ENCODE measurements at regions not wholly inside any gene's neighbourhood (a gene's known extent, or its start where the extent isn't known, plus 50 kb on each side); places are given as distances from the start of the nearest gene placed in this dataset.

DNA sequence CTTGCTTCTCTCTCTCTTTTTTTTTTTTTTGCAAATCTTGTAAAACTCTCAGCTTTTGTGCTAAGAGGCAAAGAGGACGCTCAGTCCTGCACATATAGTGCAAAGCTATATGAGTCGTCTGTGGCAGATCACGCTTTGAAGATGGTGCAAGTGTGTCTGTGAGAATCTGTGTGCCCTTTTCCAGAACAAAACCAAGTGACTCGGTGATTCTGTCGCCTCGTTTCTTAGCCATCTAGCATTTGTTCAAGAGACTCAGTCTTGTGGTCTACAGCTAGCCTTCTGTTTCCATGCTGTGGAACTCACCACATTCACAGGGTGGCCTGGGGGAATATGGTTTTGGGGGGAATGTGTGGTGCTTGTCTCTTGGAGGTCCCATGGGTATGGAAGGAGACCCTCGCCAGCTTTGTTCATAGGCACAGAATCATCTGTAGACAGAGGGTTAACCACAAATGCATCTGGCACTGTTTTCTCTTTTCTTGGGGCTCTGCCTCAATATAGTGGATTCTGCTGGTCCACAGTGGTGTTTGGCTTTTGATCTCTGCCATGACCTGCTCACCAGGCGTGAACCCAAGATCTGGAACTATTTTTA is 82.1 kb downstream of the C9orf152 start:
- DNase-seq: no peak
- Histone ChIP-seq H3K9me3 (no peaks in the 10 kb centered on the region), H3K4me1 (peaks cover 60% of the 10 kb centered on the region), H3K27ac (peak overlapping the region; percentile 74), H3K4me3 (peak overlapping the region; percentile 28), H3K27me3 (no peaks in the 10 kb centered on the region), H3K36me3 (no peaks in the 10 kb centered on the region)
- TF ChIP-seq, protein P1, sequence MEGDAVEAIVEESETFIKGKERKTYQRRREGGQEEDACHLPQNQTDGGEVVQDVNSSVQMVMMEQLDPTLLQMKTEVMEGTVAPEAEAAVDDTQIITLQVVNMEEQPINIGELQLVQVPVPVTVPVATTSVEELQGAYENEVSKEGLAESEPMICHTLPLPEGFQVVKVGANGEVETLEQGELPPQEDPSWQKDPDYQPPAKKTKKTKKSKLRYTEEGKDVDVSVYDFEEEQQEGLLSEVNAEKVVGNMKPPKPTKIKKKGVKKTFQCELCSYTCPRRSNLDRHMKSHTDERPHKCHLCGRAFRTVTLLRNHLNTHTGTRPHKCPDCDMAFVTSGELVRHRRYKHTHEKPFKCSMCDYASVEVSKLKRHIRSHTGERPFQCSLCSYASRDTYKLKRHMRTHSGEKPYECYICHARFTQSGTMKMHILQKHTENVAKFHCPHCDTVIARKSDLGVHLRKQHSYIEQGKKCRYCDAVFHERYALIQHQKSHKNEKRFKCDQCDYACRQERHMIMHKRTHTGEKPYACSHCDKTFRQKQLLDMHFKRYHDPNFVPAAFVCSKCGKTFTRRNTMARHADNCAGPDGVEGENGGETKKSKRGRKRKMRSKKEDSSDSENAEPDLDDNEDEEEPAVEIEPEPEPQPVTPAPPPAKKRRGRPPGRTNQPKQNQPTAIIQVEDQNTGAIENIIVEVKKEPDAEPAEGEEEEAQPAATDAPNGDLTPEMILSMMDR (IDR thresholded peaks at IDR 0.05): no peak
- intact Hi-C loops (cut with DNase I): no loop called here
- ATAC-seq: no peak

DNA sequence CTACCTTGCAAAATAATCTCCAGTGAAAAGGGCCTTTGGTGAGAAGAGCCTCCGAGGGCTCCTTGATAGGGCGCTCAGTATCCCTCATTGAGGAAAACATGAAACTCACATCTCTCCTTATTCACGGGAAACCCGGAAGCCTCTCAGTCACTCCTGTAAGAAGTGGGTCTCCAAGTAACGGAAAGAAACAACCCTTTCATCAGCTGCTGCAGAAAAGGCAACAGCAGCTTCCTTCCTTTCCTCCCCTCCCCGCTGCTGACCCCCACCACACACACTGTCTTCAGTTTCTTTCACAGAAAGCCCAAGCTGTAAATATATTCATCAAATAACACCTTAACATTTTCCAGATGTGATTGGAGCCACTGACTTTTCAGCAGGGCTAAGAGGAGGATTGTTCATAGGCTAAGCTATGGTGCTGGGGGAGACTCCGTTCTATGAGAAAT is 81.4 kb downstream of the C9orf152 start:
- peak overlapping the region; percentile 74 for H3K27ac ChIP-seq
- ATAC-seq (no peak), DNase-seq (no peak)
- peak overlapping the region; percentile 28 for H3K4me3 ChIP-seq
- H3K4me1 ChIP-seq: peaks cover 53% of the 10 kb centered on the region
- intact Hi-C loops (cut with DNase I): no loop called here
- no peaks in the 10 kb centered on the region for H3K36me3 ChIP-seq
- no peaks in the 10 kb centered on the region for H3K27me3 ChIP-seq
- no peaks in the 10 kb centered on the region for H3K9me3 ChIP-seq
- TF ChIP-seq, protein P1 (IDR thresholded peaks at IDR 0.05): no peak

DNA sequence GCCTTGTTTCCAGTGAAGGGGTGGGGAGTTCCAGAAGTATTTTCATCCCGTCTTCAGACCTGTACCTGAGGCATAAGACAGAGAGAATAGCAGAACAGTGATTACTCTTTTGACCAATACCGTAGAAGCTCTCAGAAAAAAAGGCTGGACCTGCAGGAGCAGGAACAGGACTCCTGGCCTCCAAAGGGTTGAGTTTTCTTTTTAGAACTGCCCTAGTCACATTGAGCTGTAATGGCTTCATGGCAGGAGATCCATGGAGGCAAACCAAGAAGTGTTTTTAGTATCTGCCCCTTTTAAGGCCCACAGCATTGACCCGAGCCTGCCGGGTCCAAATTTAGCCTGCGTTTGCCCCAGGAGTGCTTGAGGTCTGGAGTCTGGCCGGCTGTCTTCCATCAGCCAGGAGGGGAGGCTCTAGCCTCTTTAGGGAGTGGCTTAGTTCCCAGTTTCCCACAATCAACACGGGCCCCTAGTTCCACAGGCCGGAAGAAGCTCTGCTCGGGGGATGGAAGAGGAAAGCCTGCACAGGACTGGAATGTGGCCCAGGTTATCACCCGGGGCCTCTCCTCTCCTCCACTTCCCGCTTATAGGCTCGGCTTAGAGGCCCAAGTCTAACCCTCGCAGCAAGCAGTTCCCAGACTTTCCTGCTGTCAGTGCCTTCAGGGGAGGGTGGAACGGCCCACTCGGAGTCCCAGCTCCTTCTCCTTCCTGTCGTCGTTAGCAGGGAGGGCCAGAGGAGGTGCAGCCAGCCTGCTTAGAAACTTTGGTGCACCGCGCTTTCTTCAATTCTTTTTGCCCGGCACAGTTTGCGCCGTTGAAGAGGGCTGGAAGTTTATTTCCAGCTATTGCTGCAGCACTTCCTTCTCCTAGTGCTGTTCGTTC is 80.7 kb downstream of the C9orf152 start:
- Histone ChIP-seq H3K9me3 (no peaks in the 10 kb centered on the region), H3K27ac (peak overlapping the region; percentile 74), H3K36me3 (no peaks in the 10 kb centered on the region), H3K4me1 (peaks cover 53% of the 10 kb centered on the region), H3K27me3 (no peaks in the 10 kb centered on the region), H3K4me3 (peak overlapping the region; percentile 28)
- intact Hi-C loops (cut with DNase I): no loop called here
- DNase-seq (no peak), ATAC-seq (peak; percentile 63)
- TF ChIP-seq, protein P1 (IDR thresholded peaks at IDR 0.05): no peak

DNA sequence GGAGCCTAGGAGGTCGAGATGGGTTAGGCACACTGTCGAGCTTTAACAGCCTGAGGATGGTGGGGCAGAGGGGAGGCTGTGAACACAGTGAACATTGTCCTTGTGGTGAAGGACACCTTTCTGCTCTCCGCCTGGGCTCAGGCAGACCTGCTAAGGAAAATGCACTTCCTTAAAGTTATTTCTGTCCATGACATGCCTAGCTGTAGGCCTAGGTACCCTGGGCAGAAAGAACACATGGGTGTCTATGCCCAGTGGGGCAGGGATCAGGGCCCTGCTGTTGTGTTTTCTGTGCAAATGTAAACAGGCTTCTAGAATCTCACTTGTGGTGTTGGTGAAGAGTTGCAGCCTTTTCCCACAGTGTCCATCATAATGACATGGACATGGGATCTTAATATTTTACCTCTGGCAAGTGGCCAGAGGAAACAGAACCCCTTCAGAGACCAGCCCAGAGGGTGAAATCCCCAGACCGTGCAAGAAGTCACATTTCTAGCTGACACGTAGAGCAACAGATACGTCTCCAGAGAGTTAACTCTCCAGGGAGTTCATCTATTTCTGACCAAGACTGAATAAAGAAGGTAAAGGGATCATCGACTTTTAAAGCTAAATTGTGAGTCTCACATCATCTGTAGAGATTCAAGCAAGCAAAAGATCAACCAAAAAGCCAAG is 79.2 kb downstream of the C9orf152 start:
- Histone ChIP-seq H3K4me1 (peaks cover 55% of the 10 kb centered on the region), H3K36me3 (no peaks in the 10 kb centered on the region), H3K27ac (peak overlapping the region; percentile 74), H3K9me3 (no peaks in the 10 kb centered on the region), H3K4me3 (no peak overlapping the region), H3K27me3 (no peaks in the 10 kb centered on the region)
- DNase-seq (no peak), ATAC-seq (no peak)
- TF ChIP-seq, protein P1 (IDR thresholded peaks at IDR 0.05): no peak
- intact Hi-C loops (cut with DNase I): no loop called here

DNA sequence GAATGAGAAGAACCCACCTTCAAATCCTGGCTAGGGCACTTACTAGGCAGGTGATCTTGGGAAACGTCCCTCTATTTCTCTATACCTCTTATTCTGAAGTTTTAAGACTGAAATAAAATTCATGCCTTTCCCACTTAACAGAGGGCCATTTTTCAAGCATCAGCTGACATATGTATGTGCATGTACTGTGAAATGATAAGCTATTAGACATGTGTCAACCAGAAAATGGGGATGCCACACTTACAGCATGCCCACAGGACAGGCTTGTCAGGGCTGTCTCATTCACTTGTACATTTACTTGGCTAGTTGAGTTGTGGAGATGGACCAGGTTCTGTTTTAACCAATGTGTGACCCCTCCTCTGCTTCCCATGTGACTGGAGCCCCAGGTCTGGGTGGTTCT is 78.5 kb downstream of the C9orf152 start:
- no peak for ATAC-seq
- Histone ChIP-seq H3K27ac (no peak overlapping the region), H3K27me3 (no peaks in the 10 kb centered on the region), H3K36me3 (no peaks in the 10 kb centered on the region), H3K4me1 (peaks cover 52% of the 10 kb centered on the region), H3K9me3 (no peaks in the 10 kb centered on the region), H3K4me3 (no peak overlapping the region)
- intact Hi-C loops (cut with DNase I): no loop called here
- no peak for DNase-seq
- TF ChIP-seq, protein P1 (IDR thresholded peaks at IDR 0.05): no peak
